Endothelial cell of umbilical vein (primary cell): ENCODE measurements at regions not wholly inside any gene's neighbourhood (a gene's known extent, or its start where the extent isn't known, plus 50 kb on each side); places are given as distances from the start of the nearest gene placed in this dataset.

Experiments used
- BruUV-seq: library from RNA; stranded (reverse); fragments of 400-500 nt; replicated peaks from 2 replicates; lab custom pipeline; 2021; lab: Mats Ljungman, UMichigan
- CTCF ChIA-PET: fragments of 300-600, 350-600 bp; sonication (Branson Sonifier 250); formaldehyde crosslinking; loops from one replicate; lab custom pipeline; 2021; ENCODE audit warnings: antibody characterized with exemption, inconsistent platforms; lab: Charles Lee
- POLR2A ChIA-PET: fragments of 300-600, 350-600 bp; sonication (Branson Sonifier 250); formaldehyde crosslinking; loops from one replicate; lab custom pipeline; 2021; ENCODE audit warnings: antibody characterized with exemption, inconsistent platforms; lab: Charles Lee
- DNase-seq: peaks from one replicate; pipeline ENCODE4 v3.0.0-alpha.2; 2011; ENCODE audit warnings: low read depth, low spot score
- FAIRE-seq: peaks from 2 replicates; lab custom pipeline; 2011; peaks lifted over from hg19 to GRCh38; lab: Jason Lieb, UNC
- H2AFZ ChIP-seq: 2 replicates; pipeline ENCODE4 v1.6.0; 2012; ENCODE audit warnings: low read depth, low read length, control low read depth, inconsistent platforms
- H3K27ac ChIP-seq: 2 replicates; pipeline ENCODE4 v1.5.1; 2011; ENCODE audit warnings: low read depth, mild to moderate bottlenecking, control low read depth, low read length, moderate library complexity; ENCODE audit not compliant: insufficient read depth
- H3K27me3 ChIP-seq, 2 experiments: 2 replicates each; pipeline versions ENCODE4 v1.6.0 to v1.6.1; 2011; ENCODE audit warnings: low read length in 2 of 2, mixed read lengths in 1 of 2; ENCODE audit not compliant: control insufficient read depth in 2 of 2, insufficient read depth in 2 of 2
- H3K36me3 ChIP-seq, 2 experiments: 2 replicates in 1 of 2; 3 replicates in 1 of 2; pipeline ENCODE4 v1.5.1; 2011; ENCODE audit warnings: low read length in 2 of 2, mild to moderate bottlenecking in 1 of 2, moderate library complexity in 1 of 2; ENCODE audit not compliant: control insufficient read depth in 2 of 2, insufficient read depth in 2 of 2; ENCODE audit errors: extremely low read depth in 1 of 2
- H3K4me1 ChIP-seq: 3 replicates; pipeline ENCODE4 v1.5.1; 2011; ENCODE audit warnings: mild to moderate bottlenecking, low read length; ENCODE audit not compliant: control insufficient read depth, insufficient read depth; ENCODE audit errors: extremely low read depth
- H3K4me2 ChIP-seq: 2 replicates; pipeline ENCODE4 v1.6.1; 2011; ENCODE audit warnings: low read length, control low read depth, mixed read lengths; ENCODE audit not compliant: insufficient read depth
- H3K4me3 ChIP-seq, 3 experiments: fragments of 200-600 bp in 1 of 3; sonication (generic), shearing (Covaris generic) in 1 of 3; replicated peaks in 1 of 3; 2 replicates each; pipeline ENCODE4 v1.5.1; 2011 to 2016; ENCODE audit warnings: control low read depth in 3 of 3, low read length in 3 of 3, mild to moderate bottlenecking in 2 of 3, inconsistent platforms in 1 of 3, low read depth in 1 of 3, moderate library complexity in 1 of 3; ENCODE audit not compliant: insufficient read depth in 1 of 3
- H3K79me2 ChIP-seq: 2 replicates; pipeline ENCODE4 v1.6.0; 2012; ENCODE audit warnings: low read length, inconsistent platforms; ENCODE audit not compliant: control insufficient read depth, insufficient read depth
- H3K9ac ChIP-seq: replicated peaks from 2 replicates; pipeline ENCODE3; 2011; ENCODE audit warnings: low read length, control low read depth; ENCODE audit not compliant: insufficient read depth; ENCODE audit errors: extremely low read depth
- H3K9me1 ChIP-seq: replicated peaks from 3 replicates; pipeline ENCODE4 v1.6.0; 2011; ENCODE audit warnings: mild to moderate bottlenecking, low read length; ENCODE audit not compliant: control insufficient read depth, insufficient read depth; ENCODE audit errors: extremely low read depth
- H3K9me3 ChIP-seq: replicated peaks from 2 replicates; pipeline ENCODE4 v1.5.1; 2012; ENCODE audit warnings: low read length, inconsistent platforms; ENCODE audit not compliant: control insufficient read depth, insufficient read depth
- H4K20me1 ChIP-seq: replicated peaks from 2 replicates; pipeline ENCODE3; 2011; ENCODE audit warnings: mild to moderate bottlenecking, low read length; ENCODE audit not compliant: control insufficient read depth, insufficient read depth; ENCODE audit errors: extremely low read depth
- CTCF ChIP-seq, 2 donors: IDR thresholded peaks; 1 replicate in 1 of 2; 2 replicates in 1 of 2; pipeline ENCODE4 v1.5.1; 2011; ENCODE audit warnings: low read length in 2 of 2, mild to moderate bottlenecking in 2 of 2, moderate library complexity in 2 of 2, control low read depth in 1 of 2, inconsistent platforms in 1 of 2, low read depth in 1 of 2; ENCODE audit not compliant: insufficient read depth in 1 of 2; ENCODE audit errors: extremely low read depth in 1 of 2
- EZH2 ChIP-seq: IDR thresholded peaks from 2 replicates; pipeline ENCODE4 v1.6.1; 2012; ENCODE audit warnings: borderline replicate concordance, low read depth, mild to moderate bottlenecking, moderate library complexity, low read length, inconsistent platforms; ENCODE audit not compliant: severe bottlenecking
- FOS ChIP-seq: IDR thresholded peaks from 2 replicates; pipeline ENCODE4 v1.6.1; 2011; ENCODE audit warnings: mild to moderate bottlenecking, low read length, moderate library complexity, borderline replicate concordance; ENCODE audit not compliant: insufficient read depth
- GATA2 ChIP-seq: IDR thresholded peaks from 2 replicates; pipeline ENCODE4 v1.7.0; 2011; ENCODE audit warnings: low read depth, mild to moderate bottlenecking, moderate library complexity, mixed read lengths, low read length; ENCODE audit not compliant: insufficient read length, insufficient read depth
- JUN ChIP-seq: IDR thresholded peaks from 2 replicates; pipeline ENCODE4 v1.6.1; 2011; ENCODE audit warnings: borderline replicate concordance, low read depth; ENCODE audit not compliant: insufficient read length, insufficient read depth
- MYC ChIP-seq: IDR thresholded peaks from one replicate; pipeline ENCODE4 v1.6.1; 2011; ENCODE audit warnings: mild to moderate bottlenecking, low read depth, low read length
- POLR2A ChIP-seq: IDR thresholded peaks from 2 replicates; pipeline ENCODE4 v1.6.1; 2012; ENCODE audit warnings: low read depth, mild to moderate bottlenecking, control low read depth, low read length
- POLR2AphosphoS5 ChIP-seq: IDR thresholded peaks from 2 replicates; pipeline ENCODE4 v1.6.1; 2012; ENCODE audit warnings: low read depth, mild to moderate bottlenecking, control low read depth, low read length, moderate library complexity; ENCODE audit not compliant: insufficient read depth
- dilution Hi-C: fragments of 300-500 bp; cut with MboI; formaldehyde crosslinking; loops from one replicate; pipeline ENCODE4 v1.15.0; 2019; ENCODE audit warnings: low sequenced_read_pairs; ENCODE audit not compliant: extremely low pct_ligation_motif_present
- intact Hi-C: fragments of 100-400 bp; cut with micrococcal nuclease; formaldehyde crosslinking; loops from one replicate; pipeline ENCODE4 v1.10.0; 2022
- TF ChIP-seq, protein P1 (sequence below): IDR thresholded peaks from 2 replicates; pipeline ENCODE4 v1.6.1; 2011; ENCODE audit not compliant: insufficient read depth, insufficient read length

DNA sequence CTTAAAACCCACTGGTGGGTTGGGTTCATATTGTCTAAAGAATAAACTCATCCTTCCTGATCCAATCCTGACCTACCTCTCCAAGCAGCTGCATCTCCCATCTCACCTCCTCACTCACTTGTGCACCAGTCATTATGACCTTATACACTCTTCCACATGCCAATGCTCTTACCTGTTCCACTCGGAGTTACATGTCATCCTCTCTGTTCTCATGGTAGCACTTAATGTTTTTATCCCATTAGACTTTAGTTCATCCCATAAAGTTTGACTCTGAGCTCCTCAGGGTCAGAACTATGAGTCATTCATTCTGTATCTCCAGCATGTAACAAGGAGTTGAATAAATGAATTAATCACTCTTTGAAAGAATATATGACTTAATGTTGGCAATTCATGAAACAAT is 330.2 kb downstream of the KLF12 start:
- TF ChIP-seq, protein P1, sequence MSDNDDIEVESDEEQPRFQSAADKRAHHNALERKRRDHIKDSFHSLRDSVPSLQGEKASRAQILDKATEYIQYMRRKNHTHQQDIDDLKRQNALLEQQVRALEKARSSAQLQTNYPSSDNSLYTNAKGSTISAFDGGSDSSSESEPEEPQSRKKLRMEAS = no peak
- no peak for TF ChIP-seq POLR2AphosphoS5
- no peak for TF ChIP-seq MYC
- TF ChIP-seq CTCF (IDR thresholded peaks at IDR 0.05; ENCODE audit: extremely low read depth in 1 of 2, insufficient read depth in 1 of 2, low read depth in 1 of 2, low read length in 2 of 2) = no peak
- TF ChIP-seq JUN = peak; percentile 26
- no peak for TF ChIP-seq POLR2A
- TF ChIP-seq FOS = peak; percentile 32
- no peak for TF ChIP-seq GATA2
- TF ChIP-seq EZH2 = no peak
- Histone ChIP-seq H3K9me3 (no peaks in the 10 kb centered on the region), H3K4me3 (no peak overlapping the region), H3K27ac (no peak overlapping the region), H3K36me3 (no peaks in the 10 kb centered on the region), H3K9me1 (no peaks in the 10 kb centered on the region), H2AFZ (no peak overlapping the region), H3K4me2 (no peak overlapping the region), H3K9ac (no peak overlapping the region), H3K4me1 (peaks cover 6% of the 10 kb centered on the region), H3K27me3 (no peaks in the 10 kb centered on the region), H3K79me2 (no peaks in the 10 kb centered on the region), H4K20me1 (no peaks in the 10 kb centered on the region)
- ChIA-PET CTCF (interaction anchor here (1.0 to 1.1 kb wide), 2 partner anchors 32 to 483 kb away, joined by 3 read pairs; no protein-coding TSS in a partner anchor), POLR2A (no interaction called here)
- BruUV-seq = no TSS peak
- FAIRE-seq = no peak
- intact Hi-C loops = no loop called here
- dilution Hi-C loops = no loop called here
- DNase-seq = no peak
